HG03457 (cell line): ENCODE measurements at regions not wholly inside any gene's neighbourhood (a gene's known extent, or its start where the extent isn't known, plus 50 kb on each side); places are given as distances from the start of the nearest gene placed in this dataset.

ENCODE experiments used
- ATAC-seq: cut with Tn5 transposase; IDR thresholded peaks from one replicate; pipeline ENCODE4 v1.9.1; 2021; ENCODE audit warnings: moderate number of reproducible peaks; ENCODE audit not compliant: unreplicated experiment

GRCh38 chr6:4620284-4621151 is 155.7 kb upstream of the CDYL start:
- ATAC-seq = no peak

- ATAC-seq = no peak
Measured at GRCh38 chr6:4616311-4616710, 159.9 kb upstream of the CDYL start.

- no peak for ATAC-seq
Measured at GRCh38 chr6:4615891-4616290, 160.3 kb upstream of the CDYL start.

- no peak for ATAC-seq
Measured at GRCh38 chr6:4615231-4615630, 161.0 kb upstream of the CDYL start.

GRCh38 chr6:4614637-4615036 is 161.6 kb upstream of the CDYL start:
- no peak for ATAC-seq

GRCh38 chr6:4613795-4614194 is 162.4 kb upstream of the CDYL start:
- ATAC-seq = no peak

GRCh38 chr6:4613381-4613780 is 162.8 kb upstream of the CDYL start:
- no peak for ATAC-seq

GRCh38 chr6:4612636-4613171 is 163.5 kb upstream of the CDYL start:
- no peak for ATAC-seq

GRCh38 chr6:4611429-4612129 is 164.6 kb upstream of the CDYL start:
- no peak for ATAC-seq

GRCh38 chr6:4610256-4610655 is 165.9 kb upstream of the CDYL start:
- ATAC-seq = no peak

GRCh38 chr6:4608361-4609115 is 167.7 kb upstream of the CDYL start:
- ATAC-seq = no peak

- no peak for ATAC-seq
Measured at GRCh38 chr6:4607793-4608192, 168.4 kb upstream of the CDYL start.

GRCh38 chr6:4606821-4607704 is 169.1 kb upstream of the CDYL start:
- ATAC-seq = no peak

- ATAC-seq = no peak
Measured at GRCh38 chr6:4606016-4606415, 170.2 kb upstream of the CDYL start.

GRCh38 chr6:4603856-4604369 is 172.3 kb upstream of the CDYL start:
- ATAC-seq = no peak

GRCh38 chr6:4603291-4603690 is 172.9 kb upstream of the CDYL start:
- ATAC-seq = no peak

- ATAC-seq = no peak
Measured at GRCh38 chr6:4599924-4600323, 176.3 kb upstream of the CDYL start.

- ATAC-seq = no peak
Measured at GRCh38 chr6:4598384-4598995, 177.7 kb upstream of the CDYL start.

GRCh38 chr6:4593951-4594350 is 182.3 kb upstream of the CDYL start:
- no peak for ATAC-seq

- no peak for ATAC-seq
Measured at GRCh38 chr6:4592026-4592425, 184.2 kb upstream of the CDYL start.
